ENCODE measurements at regions not wholly inside any gene's neighbourhood (a gene's known extent, or its start where the extent isn't known, plus 50 kb on each side); places are given as distances from the start of the nearest gene placed in this dataset.
"Not testable (repeated sequence)": the region's sequence is repeated elsewhere in the genome, so short reads cannot be mapped to it uniquely, and the experiment has no call there.

DNA sequence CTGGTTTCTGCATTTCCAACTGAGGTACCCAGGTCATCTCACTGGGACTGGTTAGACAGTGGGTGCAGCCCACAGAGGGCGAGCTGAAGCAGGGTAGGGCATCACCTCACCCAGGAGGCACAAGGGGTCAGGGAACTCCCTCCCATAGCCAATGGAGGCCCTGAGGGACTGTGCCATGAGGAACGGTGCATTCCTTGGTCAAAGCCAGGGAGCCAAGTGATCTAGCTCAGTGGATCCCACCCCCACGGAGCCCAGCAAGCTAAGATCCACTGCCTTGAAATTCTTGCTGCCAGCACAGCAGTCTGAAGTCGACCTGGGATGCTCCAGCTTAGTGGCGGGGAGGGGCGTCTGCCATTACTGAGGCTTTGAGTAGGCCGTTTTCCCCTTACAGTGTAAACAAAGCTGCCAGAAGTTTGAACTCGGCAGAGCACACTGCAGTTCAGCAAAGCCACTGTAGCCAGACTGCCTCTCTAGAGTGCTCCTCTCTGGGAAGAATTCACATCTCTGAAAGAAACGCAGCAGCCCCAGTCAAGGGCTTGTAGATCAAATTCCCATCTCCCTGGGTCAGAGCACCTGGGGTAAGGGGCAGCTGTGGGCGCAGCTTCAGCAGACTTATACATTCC lies 1386.6 kb upstream of the PCDH9 start:
- no peak for DNase-seq

DNA sequence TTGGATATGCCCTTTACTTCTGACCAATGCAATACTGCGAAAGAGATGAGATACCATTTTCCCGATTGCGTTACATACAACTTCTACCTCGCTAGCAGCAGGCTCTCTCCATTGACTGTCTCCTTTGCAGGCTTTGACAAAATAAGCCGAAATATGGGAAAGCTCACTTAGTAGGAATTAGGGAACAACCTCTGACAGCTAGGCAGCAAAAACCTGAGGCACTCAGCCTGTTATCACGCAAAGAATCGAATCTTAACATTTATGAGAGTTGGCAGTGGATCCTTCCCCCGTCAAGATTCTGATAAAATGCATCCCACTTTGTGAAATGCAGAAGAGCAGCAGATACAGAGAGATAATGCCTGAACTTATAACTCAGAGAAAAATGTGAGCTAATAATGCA lies 1379.5 kb upstream of the PCDH9 start:
- no peak for DNase-seq

GRCh38 chr13:68608147-68608546 lies 1378.0 kb upstream of the PCDH9 start:
- DNase-seq: no peak

DNA sequence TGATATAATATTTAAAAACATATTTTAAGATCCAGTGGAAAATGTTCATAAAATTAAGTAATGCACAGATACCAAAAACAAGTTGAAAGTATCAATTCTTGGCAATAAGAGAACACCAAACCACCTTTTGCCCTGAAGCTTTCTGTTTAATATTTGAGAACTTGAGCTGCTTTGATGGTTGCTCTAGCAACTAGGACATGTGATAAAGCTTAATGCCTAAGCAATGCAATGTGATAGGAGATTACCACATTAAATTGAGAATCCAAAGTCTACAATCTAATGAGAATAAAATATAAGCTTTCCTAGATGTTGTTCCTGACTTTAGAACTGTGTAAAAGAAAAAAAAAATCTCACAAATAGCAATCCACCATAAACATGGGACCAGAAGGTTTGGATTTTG lies 1367.5 kb upstream of the PCDH9 start:
- DNase-seq: no peak

GRCh38 chr13:68588623-68589022 lies 1358.5 kb upstream of the PCDH9 start:
- no peak for DNase-seq

- no peak for DNase-seq
These were observed 1354.6 kb upstream of the PCDH9 start for GRCh38 chr13:68584776-68585175.

- DNase-seq: no peak
These were observed 1343.9 kb upstream of the PCDH9 start for GRCh38 chr13:68574053-68574452.

DNA sequence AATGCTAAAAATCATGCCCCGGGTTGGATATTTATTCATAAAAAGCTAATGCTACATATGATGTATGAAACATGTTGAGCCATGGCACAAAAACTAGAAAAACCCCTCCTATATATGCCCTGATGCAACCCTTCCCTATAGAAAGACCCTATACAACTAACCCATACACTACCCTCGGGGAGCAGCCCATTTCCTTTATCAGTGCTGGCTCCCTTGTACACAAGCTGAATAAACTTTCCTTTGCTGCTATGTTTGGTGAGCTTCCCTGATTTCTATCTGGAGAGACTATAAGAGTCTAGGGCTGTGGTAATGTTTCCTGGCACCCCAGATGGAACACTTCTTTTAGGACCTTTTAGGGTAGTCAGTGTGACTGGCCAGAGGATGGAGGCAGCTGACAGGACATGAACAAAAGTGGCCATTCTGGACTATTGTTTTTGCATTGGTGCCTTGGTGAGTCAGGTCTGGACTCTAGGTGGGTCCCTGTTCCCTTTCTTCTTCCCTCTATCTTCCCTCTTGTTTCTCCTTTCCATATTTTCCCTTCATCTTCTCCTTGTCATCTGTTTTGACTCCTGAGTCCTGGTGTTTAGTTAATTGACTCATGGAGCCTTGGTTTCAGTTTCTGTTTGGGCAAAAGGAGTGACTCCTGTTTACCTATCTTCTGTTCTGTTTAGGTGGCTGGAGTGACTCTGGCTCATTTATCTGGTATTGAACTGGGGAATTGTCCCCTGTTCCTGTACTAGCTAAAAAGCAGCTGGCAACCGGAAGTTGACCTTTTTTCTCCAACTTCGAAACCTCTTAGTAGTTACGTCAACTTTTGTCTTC lies 1321.8 kb upstream of the PCDH9 start:
- DNase-seq: no peak

DNA sequence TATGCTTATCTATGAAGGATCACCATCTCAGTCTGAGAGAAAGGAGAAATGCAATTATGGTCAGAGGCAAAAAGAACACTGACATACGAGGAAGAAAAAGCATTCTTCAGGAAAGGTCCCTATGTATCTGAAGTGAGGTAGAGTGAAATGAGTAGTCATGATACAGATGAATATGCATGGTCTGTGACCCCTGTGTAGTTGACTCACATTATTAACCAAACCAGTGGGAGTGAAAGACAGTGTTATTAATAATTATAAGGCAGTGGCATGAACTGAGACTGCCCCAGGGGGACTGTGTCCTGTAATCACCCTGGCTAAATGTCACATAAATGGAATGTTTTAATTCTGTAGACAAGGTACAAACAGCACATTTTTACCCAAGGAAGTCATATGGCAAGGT lies 1320.2 kb upstream of the PCDH9 start:
- DNase-seq: no peak

DNA sequence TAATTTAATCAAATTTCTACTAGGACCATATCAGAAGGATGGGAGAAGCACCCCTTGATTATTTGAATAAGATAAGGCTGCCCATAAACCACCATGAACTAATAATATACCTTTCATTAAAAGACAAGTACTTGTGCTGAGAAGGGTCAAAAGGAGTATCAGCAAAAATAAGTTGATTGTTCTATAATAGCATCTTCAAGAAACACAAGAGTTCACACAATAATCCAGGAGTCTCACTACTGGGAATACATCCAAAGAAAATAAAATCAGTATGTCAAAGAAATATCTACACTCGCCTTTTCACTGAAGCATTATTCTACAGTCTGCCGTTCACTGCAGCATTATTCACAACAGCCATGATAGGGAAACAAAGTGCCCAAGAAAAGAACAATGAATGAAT lies 1310.1 kb upstream of the PCDH9 start:
- no peak for DNase-seq

DNA sequence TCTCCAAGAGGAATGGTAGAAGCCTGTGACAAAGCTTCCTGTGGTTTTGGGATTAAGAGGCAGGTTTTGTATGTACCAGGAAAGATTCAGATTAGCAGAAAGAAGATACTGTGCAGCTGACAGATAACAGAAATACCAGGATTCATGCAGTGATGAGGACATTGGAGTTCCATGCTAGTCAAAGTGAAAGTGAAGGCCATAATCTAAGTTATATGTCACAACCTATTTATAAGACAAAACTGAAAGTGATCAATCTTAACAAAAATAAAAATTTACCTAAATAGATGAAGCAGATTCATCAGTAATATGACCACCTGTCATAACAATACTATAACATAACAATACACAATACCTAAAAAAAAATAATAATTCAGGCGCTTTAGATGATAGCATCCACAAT lies 1305.2 kb upstream of the PCDH9 start:
- DNase-seq: no peak

DNA sequence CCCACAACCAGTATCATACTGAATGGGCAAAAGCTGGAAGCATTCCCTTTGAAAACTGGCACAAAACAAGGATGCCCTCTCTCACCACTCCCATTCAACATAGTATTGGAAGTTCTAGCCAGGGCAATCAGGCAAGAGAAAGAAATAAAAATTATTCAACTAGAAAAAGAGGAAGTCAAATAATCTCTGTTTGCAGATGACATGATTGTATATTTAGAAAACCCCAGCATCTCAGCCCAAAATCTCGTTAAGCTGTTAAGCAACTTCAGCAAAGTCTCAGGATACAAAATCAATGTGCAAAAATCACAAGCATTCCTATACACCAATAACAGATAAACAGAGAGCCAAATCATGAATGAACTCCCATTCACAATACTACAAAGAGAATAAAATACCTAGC lies 1297.0 kb upstream of the PCDH9 start:
- not testable (repeated sequence) for DNase-seq

DNA sequence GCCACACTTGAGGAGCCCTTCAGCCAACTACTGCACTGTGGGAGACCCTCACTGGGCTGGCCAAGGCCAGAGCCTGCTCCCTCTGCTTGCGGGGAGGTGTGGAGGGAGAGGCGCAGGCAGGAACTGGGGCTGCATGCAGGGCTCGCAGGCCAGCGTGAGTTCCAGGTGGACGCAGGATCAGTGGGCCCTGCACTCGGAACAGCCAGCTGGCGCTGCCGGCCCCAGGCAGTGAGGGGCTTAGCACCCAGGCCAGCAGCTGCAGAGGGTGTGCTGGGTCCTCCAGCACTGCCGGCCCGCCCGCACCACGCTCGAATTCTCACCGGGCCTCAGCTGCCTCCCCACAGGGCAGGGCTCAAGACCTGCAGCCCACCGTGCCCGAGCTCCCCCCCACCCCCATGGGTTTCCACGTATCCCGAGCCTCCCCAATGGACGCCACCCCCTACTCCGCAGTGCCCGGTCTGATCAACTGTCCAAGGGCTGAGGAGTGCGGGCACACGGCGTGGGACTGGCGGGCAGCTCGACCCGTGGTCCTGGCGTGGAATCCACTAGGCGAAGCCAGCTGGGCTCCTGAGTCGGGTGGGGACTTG lies 1293.8 kb upstream of the PCDH9 start:
- DNase-seq: no peak

DNA sequence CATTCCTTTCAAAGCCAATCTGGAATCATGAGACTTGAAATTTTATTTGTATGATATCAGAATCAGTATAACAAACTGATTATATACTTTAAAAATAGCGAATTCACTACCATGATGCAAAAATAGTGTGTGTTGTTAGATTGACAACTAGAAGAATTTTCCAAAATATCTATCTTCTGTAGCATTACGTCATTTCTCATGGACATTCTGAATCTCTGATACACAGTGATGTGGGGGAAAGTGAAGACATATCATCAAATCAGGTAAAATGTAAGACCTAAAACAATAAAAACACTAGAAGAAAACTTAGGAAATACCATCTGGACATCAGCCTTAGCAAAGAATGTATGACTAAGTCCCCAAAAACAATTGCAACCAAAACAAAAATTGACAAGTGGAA lies 1292.0 kb upstream of the PCDH9 start:
- DNase-seq: no peak

GRCh38 chr13:68509734-68510621 lies 1279.8 kb upstream of the PCDH9 start:
- DNase-seq: no peak

- no peak for DNase-seq
These were observed 1276.9 kb upstream of the PCDH9 start for GRCh38 chr13:68506888-68507551.

DNA sequence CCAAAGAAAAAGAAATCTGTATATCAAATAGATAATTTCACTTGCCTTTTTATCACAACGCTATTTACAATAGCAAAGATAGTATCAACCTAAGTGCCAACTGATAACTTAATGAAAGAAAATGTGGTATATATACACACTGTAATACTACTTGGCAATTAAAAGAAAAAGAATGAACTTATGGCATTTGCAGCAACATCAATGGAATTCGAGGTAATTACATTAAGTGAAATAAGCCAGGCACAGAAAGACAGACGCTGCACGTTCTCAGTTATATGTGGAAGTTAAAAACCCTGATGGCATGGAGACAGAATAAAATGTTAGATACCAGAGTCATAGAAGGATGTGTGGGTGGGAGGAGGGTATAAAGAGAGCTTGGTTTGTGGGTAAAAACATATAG lies 1260.5 kb upstream of the PCDH9 start:
- DNase-seq: no peak

GRCh38 chr13:68481130-68481529 lies 1251.0 kb upstream of the PCDH9 start:
- DNase-seq: no peak

- no peak for DNase-seq
These were observed 1243.7 kb upstream of the PCDH9 start for GRCh38 chr13:68473834-68474326.

GRCh38 chr13:68467160-68467559 lies 1237.0 kb upstream of the PCDH9 start:
- DNase-seq: no peak

DNA sequence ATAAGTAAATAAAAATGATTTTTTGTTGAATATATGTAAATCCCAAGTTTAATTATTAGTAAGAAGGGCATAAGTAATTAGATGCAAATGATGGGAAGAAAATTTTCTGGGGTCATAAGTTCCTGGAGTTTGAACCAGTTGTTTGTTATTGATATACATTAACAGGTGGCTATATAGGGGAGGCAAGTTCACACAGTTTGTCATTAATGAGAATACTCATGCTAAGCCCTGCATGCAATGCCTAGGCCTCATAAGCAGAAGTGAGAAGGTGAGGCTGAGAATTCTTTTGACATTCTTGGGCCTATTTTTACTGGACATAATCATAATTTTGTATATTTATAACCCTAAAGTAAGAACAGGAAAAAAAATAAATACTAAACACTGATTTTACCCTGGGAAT lies 1210.7 kb upstream of the PCDH9 start:
- no peak for DNase-seq

- no peak for DNase-seq
These were observed 1209.7 kb upstream of the PCDH9 start for GRCh38 chr13:68439817-68440216.

GRCh38 chr13:68428292-68428691 lies 1198.2 kb upstream of the PCDH9 start:
- no peak for DNase-seq

Measured in amniotic stem cell (primary cell).